CD14-positive monocyte (primary cell): ENCODE measurements at regions not wholly inside any gene's neighbourhood (a gene's known extent, or its start where the extent isn't known, plus 50 kb on each side); places are given as distances from the start of the nearest gene placed in this dataset.
A peak's percentile ranks its signal among the peaks of the same experiment; 100 is the strongest.

ENCODE experiments used
- DNase-seq, 3 donors: peaks; one replicate each; pipeline ENCODE4 v3.0.0-alpha.2; 2011 to 2022
- H2AFZ ChIP-seq: 2 replicates; pipeline ENCODE4 v1.6.0; 2012; ENCODE audit warnings: mild to moderate bottlenecking, low read depth, low read length, inconsistent platforms; ENCODE audit not compliant: insufficient read depth, poor library complexity, severe bottlenecking
- H3K27ac ChIP-seq, 2 donors: 1 replicate in 1 of 2; 2 replicates in 1 of 2; pipeline ENCODE4 v1.5.1; 2012 to 2013; ENCODE audit warnings: low read length in 2 of 2, control low read depth in 1 of 2, inconsistent platforms in 1 of 2, low read depth in 1 of 2, mild to moderate bottlenecking in 1 of 2
- H3K27me3 ChIP-seq, 2 donors: one replicate each; pipeline versions ENCODE4 v1.6.0 to v1.6.1; 2011 to 2013; ENCODE audit warnings: low read length in 2 of 2; ENCODE audit not compliant: control insufficient read depth in 2 of 2, insufficient read depth in 2 of 2
- H3K36me3 ChIP-seq, 2 donors: replicated peaks in 1 of 2; 1 replicate in 1 of 2; 2 replicates in 1 of 2; pipeline versions ENCODE4 v1.5.1 to v1.6.1; 2012 to 2013; ENCODE audit warnings: low read length in 2 of 2, control low read depth in 1 of 2, inconsistent platforms in 1 of 2, mild to moderate bottlenecking in 1 of 2; ENCODE audit not compliant: insufficient read depth in 2 of 2, control insufficient read depth in 1 of 2
- H3K4me1 ChIP-seq, 2 donors: 1 replicate in 1 of 2; 2 replicates in 1 of 2; pipeline versions ENCODE4 v1.5.1 to v1.6.1; 2012 to 2013; ENCODE audit warnings: low read length in 2 of 2, control low read depth in 1 of 2, inconsistent platforms in 1 of 2, mild to moderate bottlenecking in 1 of 2, moderate library complexity in 1 of 2; ENCODE audit not compliant: insufficient read depth in 2 of 2, control insufficient read depth in 1 of 2
- H3K4me2 ChIP-seq: replicated peaks from 2 replicates; pipeline ENCODE3; 2012; ENCODE audit warnings: low read length, moderate library complexity, mild to moderate bottlenecking; ENCODE audit not compliant: poor library complexity, severe bottlenecking; ENCODE audit errors: extremely low read depth
- H3K4me3 ChIP-seq, 3 experiments: fragments of 200-600 bp in 1 of 3; sonication (generic) in 1 of 3; replicated peaks in 1 of 3; 1 replicate in 2 of 3; 2 replicates in 1 of 3; pipeline ENCODE4 v1.5.1; 2011 to 2013; ENCODE audit warnings: low read length in 3 of 3, mild to moderate bottlenecking in 3 of 3, control low read depth in 2 of 3, low read depth in 2 of 3, inconsistent platforms in 1 of 3, moderate library complexity in 1 of 3
- H3K79me2 ChIP-seq: 2 replicates; pipeline ENCODE4 v1.6.0; 2012; ENCODE audit warnings: mild to moderate bottlenecking, control low read depth, inconsistent platforms, low read length, moderate library complexity; ENCODE audit not compliant: insufficient read depth
- H3K9ac ChIP-seq: 2 replicates; pipeline ENCODE4 v1.6.0; 2017; ENCODE audit warnings: low read length, mild to moderate bottlenecking; ENCODE audit not compliant: insufficient read depth, poor library complexity, severe bottlenecking
- H3K9me3 ChIP-seq, 2 donors: replicated peaks in 1 of 2; 1 replicate in 1 of 2; 2 replicates in 1 of 2; pipeline versions ENCODE4 v1.5.1 to v1.6.1; 2012 to 2013; ENCODE audit warnings: low read length in 2 of 2, control low read depth in 1 of 2; ENCODE audit not compliant: control insufficient read depth in 1 of 2, insufficient read depth in 1 of 2
- H4K20me1 ChIP-seq: 2 replicates; pipeline ENCODE4 v1.6.0; 2012; ENCODE audit warnings: mild to moderate bottlenecking, low read length, control low read depth, moderate library complexity; ENCODE audit not compliant: insufficient read depth
- H3K27ac Mint-ChIP-seq, 7 donors: one replicate each; pipeline ENCODE4 v1.8.0; 2020; ENCODE audit warnings: mild to moderate bottlenecking in 7 of 7, mixed read lengths in 7 of 7, moderate library complexity in 6 of 7, inconsistent platforms in 2 of 7
- H3K27me3 Mint-ChIP-seq, 3 donors: one replicate each; pipeline ENCODE4 v1.8.0; 2021 to 2022; ENCODE audit warnings: low read depth in 3 of 3, mild to moderate bottlenecking in 3 of 3, mixed read lengths in 3 of 3, moderate library complexity in 3 of 3, inconsistent platforms in 1 of 3
- H3K36me3 Mint-ChIP-seq, 2 donors: one replicate each; pipeline ENCODE4 v1.8.0; 2020; ENCODE audit warnings: mixed read lengths in 2 of 2, inconsistent platforms in 1 of 2, mild to moderate bottlenecking in 1 of 2
- H3K4me1 Mint-ChIP-seq: one replicate; pipeline ENCODE4 v1.8.0; 2020; ENCODE audit warnings: mild to moderate bottlenecking, mixed read lengths
- H3K4me3 Mint-ChIP-seq, 2 donors: one replicate each; pipeline ENCODE4 v1.8.0; 2020; ENCODE audit warnings: mild to moderate bottlenecking in 2 of 2, mixed read lengths in 2 of 2, moderate library complexity in 1 of 2
- H3K9me3 Mint-ChIP-seq, 7 donors: one replicate each; pipeline ENCODE4 v1.8.0; 2020 to 2022; ENCODE audit warnings: mixed read lengths in 7 of 7, mild to moderate bottlenecking in 6 of 7, moderate library complexity in 6 of 7, inconsistent platforms in 2 of 7
- CTCF ChIP-seq: fragments of 200-600 bp; IDR thresholded peaks from one replicate; pipeline ENCODE4 v1.8.0; 2022; ENCODE audit warnings: antibody characterized with exemption, mild to moderate bottlenecking
- WGBS: methylation state at CpG from one replicate; pipeline ENCODE4 v1.1.5; 2013; ENCODE audit warnings: missing lambda C conversion rate; ENCODE audit not compliant: insufficient coverage; 5-methylcytosine and 5-hydroxymethylcytosine counted together
- intact Hi-C, 2 donors: fragments of 100-400 bp; cut with micrococcal nuclease; formaldehyde crosslinking; loops; one replicate each; pipeline versions ENCODE4 v1.15.0 to v1.15.1; 2023

DNA sequence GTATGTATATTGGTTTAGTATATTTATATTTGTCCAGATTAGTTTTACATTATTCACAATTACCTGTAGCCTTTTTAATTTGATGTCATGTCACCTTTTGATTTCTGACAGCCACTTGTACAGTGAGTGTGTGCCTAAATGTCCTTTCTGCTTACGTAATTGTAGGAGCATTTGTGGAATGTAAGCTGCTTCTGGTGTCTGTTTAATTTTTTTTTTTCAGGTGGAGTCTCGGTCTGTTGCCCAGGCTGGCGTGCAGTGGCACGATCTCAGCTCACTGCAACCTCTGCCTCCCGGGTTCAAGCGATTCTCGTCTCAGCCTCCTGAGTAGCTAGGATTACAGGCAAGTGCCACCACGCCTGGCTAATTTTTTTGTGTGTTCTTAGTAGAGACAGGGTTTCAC is 91.2 kb upstream of the XAGE2 start:
- peaks cover 0 to 6% of the 10 kb centered on the region in 2 donors for H3K27me3 ChIP-seq
- Mint-ChIP-seq H3K4me1 (peaks cover 6% of the 10 kb centered on the region), H3K4me3 (no peak overlapping the region), H3K27ac (no peak overlapping the region), H3K9me3 (peaks cover 3 to 12% (median 6%) of the 10 kb centered on the region in 7 donors), H3K36me3 (no peaks in the 10 kb centered on the region), H3K27me3 (peaks cover 0 to 3% (median 0%) of the 10 kb centered on the region in 3 donors)
- TF ChIP-seq CTCF = no peak
- H3K4me2 ChIP-seq = no peak overlapping the region
- no peaks in the 10 kb centered on the region for H4K20me1 ChIP-seq
- peaks cover 2 to 3% of the 10 kb centered on the region in 2 donors for H3K4me1 ChIP-seq
- 98% methylated on average over 6 of the region's 8 CpGs for WGBS
- H2AFZ ChIP-seq = no peak overlapping the region
- no peak overlapping the region for H3K9ac ChIP-seq
- H3K36me3 ChIP-seq = no peaks in the 10 kb centered on the region
- intact Hi-C loops = no loop called here
- DNase-seq = no peak
- no peak overlapping the region for H3K4me3 ChIP-seq
- peaks cover 6 to 16% of the 10 kb centered on the region in 2 donors for H3K9me3 ChIP-seq
- no peaks in the 10 kb centered on the region for H3K79me2 ChIP-seq
- H3K27ac ChIP-seq = no peak overlapping the region

GRCh38 chrX:52280812-52281211 is 88.0 kb upstream of the XAGE2 start:
- Histone ChIP-seq H3K4me2 (no peak overlapping the region), H3K4me1 (peaks cover 2 to 3% of the 10 kb centered on the region in 2 donors), H3K27ac (no peak overlapping the region), H3K79me2 (no peaks in the 10 kb centered on the region), H3K9me3 (peaks cover 6 to 16% of the 10 kb centered on the region in 2 donors), H3K27me3 (peaks cover 0 to 2% of the 10 kb centered on the region in 2 donors), H3K4me3 (no peak overlapping the region), H4K20me1 (no peaks in the 10 kb centered on the region), H3K9ac (no peak overlapping the region), H3K36me3 (no peaks in the 10 kb centered on the region), H2AFZ (no peak overlapping the region)
- H3K36me3 Mint-ChIP-seq = no peaks in the 10 kb centered on the region
- intact Hi-C loops = no loop called here
- DNase-seq = peak; percentile 2 to 27 (median 14)
- H3K27ac Mint-ChIP-seq = peak overlapping the region in 2 of 7 donors; percentile 13 to 18
- H3K4me3 Mint-ChIP-seq = no peak overlapping the region
- no CpG with 5 or more reads among the region's 2 CpGs for WGBS
- peaks cover 6% of the 10 kb centered on the region for H3K4me1 Mint-ChIP-seq
- H3K27me3 Mint-ChIP-seq = peaks cover 0 to 8% (median 3%) of the 10 kb centered on the region in 3 donors
- peaks cover 3 to 12% (median 6%) of the 10 kb centered on the region in 7 donors for H3K9me3 Mint-ChIP-seq
- TF ChIP-seq CTCF = no peak
